Upper lobe of left lung (tissue), 4 donors: ENCODE measurements at regions not wholly inside any gene's neighbourhood (a gene's known extent, or its start where the extent isn't known, plus 50 kb on each side); places are given as distances from the start of the nearest gene placed in this dataset.

ENCODE experiments used
- EP300 ChIP-seq, 4 donors: sonication (generic); formaldehyde crosslinking; IDR thresholded peaks; one replicate each; pipeline ENCODE4 v1.5.1; 2017; ENCODE audit warnings: antibody characterized with exemption in 4 of 4, control low read depth in 2 of 4
- POLR2A ChIP-seq, 4 donors: fragments of 450-650 bp; IDR thresholded peaks; one replicate each; pipeline ENCODE4 v1.5.1; 2016 to 2017; ENCODE audit warnings: antibody characterized with exemption in 4 of 4, mild to moderate bottlenecking in 2 of 4
- POLR2AphosphoS5 ChIP-seq, 2 donors: sonication (generic); formaldehyde crosslinking; IDR thresholded peaks; one replicate each; pipeline ENCODE4 v1.5.1; 2017; ENCODE audit warnings: antibody characterized with exemption in 2 of 2
- TF ChIP-seq, protein P1 (sequence below), 6 experiments: fragments of 450-650 bp in 4 of 6; fragments of 200-600 bp in 2 of 6; sonication (generic) in 2 of 6; IDR thresholded peaks; one replicate each; pipeline ENCODE4 v1.5.1; 2016 to 2019; ENCODE audit warnings: antibody characterized with exemption in 6 of 6

DNA sequence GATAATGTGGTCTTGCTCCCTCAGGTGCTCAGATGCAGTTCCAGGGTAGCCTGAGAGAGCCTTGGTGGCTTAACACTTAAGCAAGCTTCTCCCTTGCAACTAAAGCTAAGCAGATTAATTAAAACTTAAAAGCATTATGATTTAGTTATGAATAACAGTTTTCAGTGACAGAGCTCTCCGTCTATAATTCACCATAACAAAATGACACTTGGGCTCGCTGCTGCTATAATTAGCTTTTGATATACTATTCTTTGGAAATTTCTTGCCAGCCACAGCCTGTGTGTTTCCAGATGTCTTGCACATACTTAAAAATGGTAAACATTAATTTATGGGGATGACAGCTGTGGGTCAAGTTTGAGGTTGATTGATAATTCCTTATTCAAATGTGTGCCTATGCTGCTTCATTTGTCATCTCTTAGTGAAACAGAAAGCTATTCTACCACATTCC lies 380.5 kb downstream of the TFAP2B start:
- TF ChIP-seq, protein P1, sequence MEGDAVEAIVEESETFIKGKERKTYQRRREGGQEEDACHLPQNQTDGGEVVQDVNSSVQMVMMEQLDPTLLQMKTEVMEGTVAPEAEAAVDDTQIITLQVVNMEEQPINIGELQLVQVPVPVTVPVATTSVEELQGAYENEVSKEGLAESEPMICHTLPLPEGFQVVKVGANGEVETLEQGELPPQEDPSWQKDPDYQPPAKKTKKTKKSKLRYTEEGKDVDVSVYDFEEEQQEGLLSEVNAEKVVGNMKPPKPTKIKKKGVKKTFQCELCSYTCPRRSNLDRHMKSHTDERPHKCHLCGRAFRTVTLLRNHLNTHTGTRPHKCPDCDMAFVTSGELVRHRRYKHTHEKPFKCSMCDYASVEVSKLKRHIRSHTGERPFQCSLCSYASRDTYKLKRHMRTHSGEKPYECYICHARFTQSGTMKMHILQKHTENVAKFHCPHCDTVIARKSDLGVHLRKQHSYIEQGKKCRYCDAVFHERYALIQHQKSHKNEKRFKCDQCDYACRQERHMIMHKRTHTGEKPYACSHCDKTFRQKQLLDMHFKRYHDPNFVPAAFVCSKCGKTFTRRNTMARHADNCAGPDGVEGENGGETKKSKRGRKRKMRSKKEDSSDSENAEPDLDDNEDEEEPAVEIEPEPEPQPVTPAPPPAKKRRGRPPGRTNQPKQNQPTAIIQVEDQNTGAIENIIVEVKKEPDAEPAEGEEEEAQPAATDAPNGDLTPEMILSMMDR (IDR thresholded peaks at IDR 0.05): no peak
- TF ChIP-seq POLR2AphosphoS5 (IDR thresholded peaks at IDR 0.05) (no peak), POLR2A (IDR thresholded peaks at IDR 0.05) (no peak), EP300 (IDR thresholded peaks at IDR 0.05) (no peak)
